Suprapubic skin (tissue), 4 donors: ENCODE measurements at regions not wholly inside any gene's neighbourhood (a gene's known extent, or its start where the extent isn't known, plus 50 kb on each side); places are given as distances from the start of the nearest gene placed in this dataset.
"Not testable (repeated sequence)": the region's sequence is repeated elsewhere in the genome, so short reads cannot be mapped to it uniquely, and the experiment has no call there.

Source experiments
- DNase-seq, 2 donors: peaks; one replicate each; pipeline ENCODE4 v3.0.0-alpha.2; 2019; ENCODE audit warnings: low spot score in 2 of 2
- H3K27ac ChIP-seq: fragments of 200-600 bp; sonication (generic); one replicate; pipeline ENCODE4 v1.5.1; 2019
- H3K27me3 ChIP-seq: fragments of 200-600 bp; sonication (generic); one replicate; pipeline ENCODE4 v1.5.1; 2019
- H3K36me3 ChIP-seq: fragments of 200-600 bp; sonication (generic); one replicate; pipeline ENCODE4 v1.5.1; 2019
- H3K4me1 ChIP-seq: fragments of 200-600 bp; sonication (generic); one replicate; pipeline ENCODE4 v1.5.1; 2019
- H3K4me3 ChIP-seq: fragments of 200-600 bp; sonication (generic); one replicate; pipeline ENCODE4 v1.5.1; 2019; ENCODE audit warnings: mild to moderate bottlenecking
- H3K9me3 ChIP-seq: fragments of 200-600 bp; sonication (generic); one replicate; pipeline ENCODE4 v1.5.1; 2019
- EP300 ChIP-seq: sonication (generic); formaldehyde crosslinking; IDR thresholded peaks from one replicate; pipeline ENCODE4 v1.6.1; 2017; ENCODE audit warnings: antibody characterized with exemption
- POLR2A ChIP-seq, 2 donors: fragments of 450-650 bp; IDR thresholded peaks; one replicate each; pipeline ENCODE4 v1.6.1; 2017; ENCODE audit warnings: antibody characterized with exemption in 2 of 2, mild to moderate bottlenecking in 2 of 2, moderate library complexity in 2 of 2
- POLR2AphosphoS5 ChIP-seq, 3 donors: sonication (generic); formaldehyde crosslinking; IDR thresholded peaks; one replicate each; pipeline ENCODE4 v1.6.1; 2017; ENCODE audit warnings: antibody characterized with exemption in 3 of 3
- WGBS: methylation state at CpG from one replicate; pipeline ENCODE4 v1.1.5; 2018; 5-methylcytosine and 5-hydroxymethylcytosine counted together
- TF ChIP-seq, protein P1 (sequence below), 2 donors: fragments of 200-600 bp in 1 of 2; fragments of 450-650 bp in 1 of 2; sonication (generic) in 1 of 2; IDR thresholded peaks; one replicate each; pipeline ENCODE4 v1.5.1; 2016 to 2019; ENCODE audit warnings: antibody characterized with exemption in 2 of 2, mild to moderate bottlenecking in 1 of 2, moderate library complexity in 1 of 2

DNA sequence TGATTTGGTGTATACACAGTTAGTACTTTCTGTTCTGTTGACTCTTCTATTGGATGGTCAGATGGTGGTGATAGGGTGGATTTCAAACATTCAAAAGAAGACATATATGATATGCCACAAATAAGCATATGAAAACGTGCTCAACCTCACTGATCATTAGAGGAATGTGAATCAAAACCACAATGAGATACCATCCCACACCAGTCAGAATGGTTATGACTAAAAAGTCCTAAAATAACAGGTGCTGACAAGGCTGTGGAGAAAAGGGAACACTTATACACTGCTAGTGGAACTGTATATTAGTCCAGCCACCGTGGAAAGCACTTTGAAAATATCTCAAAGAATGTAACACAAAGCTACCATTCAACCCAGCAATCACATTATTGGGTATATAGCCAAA is 425.5 kb downstream of the C12orf50 start:
- Histone ChIP-seq H3K27ac (no peak overlapping the region), H3K9me3 (no peaks in the 10 kb centered on the region), H3K4me3 (no peak overlapping the region), H3K4me1 (no peaks in the 10 kb centered on the region), H3K36me3 (no peaks in the 10 kb centered on the region), H3K27me3 (no peaks in the 10 kb centered on the region)
- WGBS = 63% methylated on average over 2 of the region's 2 CpGs
- TF ChIP-seq EP300 = no peak
- TF ChIP-seq POLR2AphosphoS5 (IDR thresholded peaks at IDR 0.05) = no peak
- TF ChIP-seq POLR2A (IDR thresholded peaks at IDR 0.05) = no peak
- no peak for DNase-seq

DNA sequence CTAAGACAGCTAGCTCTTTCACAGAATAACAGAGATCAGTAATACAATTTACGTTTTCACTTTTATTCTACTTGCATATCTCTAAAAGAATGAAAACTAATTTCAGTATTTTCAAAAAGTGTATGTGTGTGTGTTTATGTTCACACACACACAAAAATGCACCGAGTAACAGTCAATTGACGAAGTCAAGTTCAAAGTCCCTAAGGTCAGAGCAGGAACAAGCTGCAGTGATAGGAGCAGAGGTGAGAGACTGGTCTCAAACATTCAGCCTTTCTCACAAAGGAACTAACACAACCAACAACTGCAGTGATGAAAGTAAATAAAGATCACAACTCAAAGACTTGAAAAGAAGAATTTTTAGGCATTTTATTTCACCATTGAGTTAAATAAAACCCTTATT is 429.7 kb downstream of the C12orf50 start:
- no peaks in the 10 kb centered on the region for H3K4me1 ChIP-seq
- H3K36me3 ChIP-seq = no peaks in the 10 kb centered on the region
- H3K27me3 ChIP-seq = no peaks in the 10 kb centered on the region
- TF ChIP-seq, protein P1, sequence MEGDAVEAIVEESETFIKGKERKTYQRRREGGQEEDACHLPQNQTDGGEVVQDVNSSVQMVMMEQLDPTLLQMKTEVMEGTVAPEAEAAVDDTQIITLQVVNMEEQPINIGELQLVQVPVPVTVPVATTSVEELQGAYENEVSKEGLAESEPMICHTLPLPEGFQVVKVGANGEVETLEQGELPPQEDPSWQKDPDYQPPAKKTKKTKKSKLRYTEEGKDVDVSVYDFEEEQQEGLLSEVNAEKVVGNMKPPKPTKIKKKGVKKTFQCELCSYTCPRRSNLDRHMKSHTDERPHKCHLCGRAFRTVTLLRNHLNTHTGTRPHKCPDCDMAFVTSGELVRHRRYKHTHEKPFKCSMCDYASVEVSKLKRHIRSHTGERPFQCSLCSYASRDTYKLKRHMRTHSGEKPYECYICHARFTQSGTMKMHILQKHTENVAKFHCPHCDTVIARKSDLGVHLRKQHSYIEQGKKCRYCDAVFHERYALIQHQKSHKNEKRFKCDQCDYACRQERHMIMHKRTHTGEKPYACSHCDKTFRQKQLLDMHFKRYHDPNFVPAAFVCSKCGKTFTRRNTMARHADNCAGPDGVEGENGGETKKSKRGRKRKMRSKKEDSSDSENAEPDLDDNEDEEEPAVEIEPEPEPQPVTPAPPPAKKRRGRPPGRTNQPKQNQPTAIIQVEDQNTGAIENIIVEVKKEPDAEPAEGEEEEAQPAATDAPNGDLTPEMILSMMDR (IDR thresholded peaks at IDR 0.05) = no peak
- TF ChIP-seq POLR2A (IDR thresholded peaks at IDR 0.05) (no peak), EP300 (no peak), POLR2AphosphoS5 (IDR thresholded peaks at IDR 0.05) (no peak)
- H3K9me3 ChIP-seq = no peaks in the 10 kb centered on the region
- H3K4me3 ChIP-seq = no peak overlapping the region
- WGBS = 79% methylated on average over 3 of the region's 3 CpGs
- H3K27ac ChIP-seq = no peak overlapping the region
- DNase-seq = no peak

DNA sequence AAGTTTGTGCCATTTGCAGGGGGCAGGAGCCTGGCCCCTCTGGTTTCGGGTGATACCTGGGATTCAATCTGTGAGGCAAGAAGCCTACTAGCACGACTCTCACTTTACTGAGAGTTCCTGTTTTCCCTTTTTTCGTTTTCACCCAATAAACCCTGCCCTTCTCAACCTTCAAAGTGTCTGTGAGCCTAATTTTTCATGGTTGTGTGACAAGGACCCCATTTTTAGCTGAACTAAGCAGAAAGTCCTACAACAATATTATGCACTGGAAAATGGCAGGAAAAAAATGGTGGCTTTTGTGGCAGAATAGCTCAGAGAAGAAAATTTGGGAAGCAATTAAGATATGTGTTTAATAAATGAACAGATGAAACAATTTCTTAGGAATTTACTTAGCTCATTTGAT is 432.1 kb downstream of the C12orf50 start:
- TF ChIP-seq POLR2AphosphoS5 (IDR thresholded peaks at IDR 0.05) (no peak), POLR2A (IDR thresholded peaks at IDR 0.05) (no peak), EP300 (no peak)
- TF ChIP-seq, protein P1 (IDR thresholded peaks at IDR 0.05) = no peak
- no peak overlapping the region for H3K27ac ChIP-seq
- 72% methylated on average over 3 of the region's 3 CpGs for WGBS
- H3K9me3 ChIP-seq = no peaks in the 10 kb centered on the region
- H3K4me3 ChIP-seq = no peak overlapping the region
- no peaks in the 10 kb centered on the region for H3K36me3 ChIP-seq
- no peaks in the 10 kb centered on the region for H3K27me3 ChIP-seq
- no peaks in the 10 kb centered on the region for H3K4me1 ChIP-seq
- DNase-seq = no peak

DNA sequence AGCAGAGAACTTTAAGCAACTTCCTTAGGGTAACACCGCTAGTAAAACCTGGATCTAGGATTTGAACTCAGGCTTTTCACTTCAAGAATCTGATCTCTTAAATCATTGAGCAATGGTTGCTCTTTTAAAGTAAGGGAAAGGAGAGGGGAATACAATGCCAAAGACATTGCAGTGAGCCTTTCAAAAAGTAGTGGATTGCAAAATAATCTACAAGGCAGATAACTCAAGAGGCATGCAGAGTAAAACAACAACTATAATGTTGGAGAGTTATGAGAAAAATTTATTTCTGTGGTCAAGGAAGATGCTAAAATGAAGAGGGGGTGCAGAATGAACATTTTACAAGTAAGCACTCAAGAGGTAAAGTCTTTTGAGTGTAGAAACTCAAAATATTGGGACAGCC is 432.6 kb downstream of the C12orf50 start:
- no peaks in the 10 kb centered on the region for H3K36me3 ChIP-seq
- 94% methylated on average over 1 of the region's 1 CpG for WGBS
- no peak for TF ChIP-seq POLR2AphosphoS5 (IDR thresholded peaks at IDR 0.05)
- TF ChIP-seq EP300 = no peak
- TF ChIP-seq, protein P1 (IDR thresholded peaks at IDR 0.05) = no peak
- TF ChIP-seq POLR2A (IDR thresholded peaks at IDR 0.05) = no peak
- H3K27ac ChIP-seq = no peak overlapping the region
- H3K4me3 ChIP-seq = no peak overlapping the region
- no peaks in the 10 kb centered on the region for H3K27me3 ChIP-seq
- H3K9me3 ChIP-seq = no peaks in the 10 kb centered on the region
- no peaks in the 10 kb centered on the region for H3K4me1 ChIP-seq
- no peak for DNase-seq

DNA sequence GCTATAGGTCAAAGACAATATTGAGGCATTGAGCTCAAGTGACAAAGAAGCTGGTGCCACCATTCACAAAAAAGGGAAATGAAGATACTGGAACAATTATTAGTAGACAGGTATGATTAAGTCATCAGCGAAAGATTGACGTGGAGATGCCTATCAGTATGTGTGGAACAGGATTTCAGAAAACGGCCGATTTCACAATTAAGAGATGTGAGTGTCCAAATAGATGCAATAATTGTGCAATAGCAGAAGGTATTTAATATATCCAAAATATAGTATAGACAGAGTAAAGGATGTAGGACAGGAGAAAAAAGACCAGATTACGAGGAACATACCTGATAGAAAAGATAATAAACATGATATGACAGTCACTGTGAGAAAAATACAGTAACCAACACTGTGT is 433.1 kb downstream of the C12orf50 start:
- DNase-seq = no peak
- H3K9me3 ChIP-seq = no peaks in the 10 kb centered on the region
- no peaks in the 10 kb centered on the region for H3K4me1 ChIP-seq
- H3K27ac ChIP-seq = no peak overlapping the region
- no peak for TF ChIP-seq POLR2A (IDR thresholded peaks at IDR 0.05)
- TF ChIP-seq EP300 = no peak
- TF ChIP-seq, protein P1 (IDR thresholded peaks at IDR 0.05) = no peak
- no peak for TF ChIP-seq POLR2AphosphoS5 (IDR thresholded peaks at IDR 0.05)
- H3K27me3 ChIP-seq = no peaks in the 10 kb centered on the region
- 75% methylated on average over 5 of the region's 5 CpGs for WGBS
- no peak overlapping the region for H3K4me3 ChIP-seq
- H3K36me3 ChIP-seq = no peaks in the 10 kb centered on the region

DNA sequence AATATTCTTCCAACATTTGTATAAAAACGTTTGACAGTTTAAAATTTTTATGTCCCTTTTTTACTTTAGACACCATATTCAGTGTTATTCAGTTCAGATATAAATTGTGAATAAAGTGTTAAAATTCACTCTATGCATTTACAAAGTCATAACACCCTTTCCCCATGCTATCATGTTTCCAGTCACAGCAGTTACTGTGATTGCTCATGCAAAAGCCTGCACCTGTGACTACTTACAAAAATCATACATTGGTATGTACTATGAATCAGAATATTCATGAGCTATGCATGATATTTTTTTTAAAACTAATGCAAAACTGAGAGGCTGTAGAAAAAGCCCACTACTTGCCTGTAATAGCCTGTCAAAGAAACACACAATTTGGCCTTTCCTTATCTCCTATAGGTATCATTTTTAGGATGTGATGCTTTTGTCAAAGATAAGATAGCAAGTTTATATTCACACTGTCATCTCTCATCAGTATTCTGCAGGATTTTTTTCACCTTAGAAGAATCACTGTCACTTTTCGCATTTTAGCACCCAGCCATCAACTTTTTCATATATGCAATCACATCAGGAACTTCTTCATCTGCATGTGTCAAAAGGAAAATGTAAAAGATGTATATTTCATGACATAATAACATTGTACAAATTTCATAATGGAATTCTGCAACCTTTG is 443.2 kb downstream of the C12orf50 start:
- Histone ChIP-seq H3K36me3 (no peaks in the 10 kb centered on the region), H3K27ac (no peak overlapping the region), H3K4me3 (no peak overlapping the region), H3K27me3 (no peaks in the 10 kb centered on the region), H3K9me3 (no peaks in the 10 kb centered on the region), H3K4me1 (no peaks in the 10 kb centered on the region)
- TF ChIP-seq EP300 (no peak), POLR2AphosphoS5 (IDR thresholded peaks at IDR 0.05) (no peak), POLR2A (IDR thresholded peaks at IDR 0.05) (no peak)
- TF ChIP-seq, protein P1 (IDR thresholded peaks at IDR 0.05) = no peak
- 61% methylated on average over 2 of the region's 2 CpGs for WGBS
- no peak for DNase-seq

DNA sequence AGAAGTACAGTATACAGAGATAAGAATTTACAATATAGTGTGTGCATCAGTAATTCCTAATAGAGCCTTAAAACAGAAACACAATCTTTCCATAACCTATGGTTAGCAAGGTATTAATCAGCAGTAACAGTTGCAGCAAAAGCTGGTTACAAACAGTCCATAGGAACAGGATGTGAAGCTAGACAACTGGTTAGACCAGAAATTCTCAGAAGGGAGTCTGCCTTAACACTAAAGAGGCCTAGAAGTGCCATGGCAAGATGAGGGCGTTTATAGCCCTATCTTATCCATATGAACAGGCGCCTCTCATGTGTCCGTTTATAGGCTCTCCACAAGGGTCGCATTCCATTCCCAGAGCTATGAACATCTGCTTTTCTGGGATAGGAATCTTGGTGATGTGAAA is 450.1 kb downstream of the C12orf50 start:
- DNase-seq, H3K36me3 ChIP-seq, H3K27me3 ChIP-seq, H3K4me3 ChIP-seq, H3K9me3 ChIP-seq, H3K27ac ChIP-seq, H3K4me1 ChIP-seq: not testable (repeated sequence)
- 90% methylated on average over 4 of the region's 4 CpGs for WGBS
